Uterus (tissue), 2 donors: ENCODE measurements at regions not wholly inside any gene's neighbourhood (a gene's known extent, or its start where the extent isn't known, plus 50 kb on each side); places are given as distances from the start of the nearest gene placed in this dataset.

Experiments
- POLR2A ChIP-seq, 2 donors: fragments of 450-650 bp; IDR thresholded peaks; one replicate each; pipeline ENCODE4 v1.6.1; 2016; ENCODE audit warnings: antibody characterized with exemption in 2 of 2, mild to moderate bottlenecking in 1 of 2, moderate library complexity in 1 of 2
- TF ChIP-seq, protein P1 (sequence below), 4 experiments: fragments of 200-600 bp in 2 of 4; fragments of 450-650 bp in 2 of 4; sonication (generic) in 2 of 4; IDR thresholded peaks; one replicate each; pipeline ENCODE4 v1.5.1; 2016 to 2019; ENCODE audit warnings: antibody characterized with exemption in 4 of 4, mild to moderate bottlenecking in 2 of 4, moderate library complexity in 1 of 4

DNA sequence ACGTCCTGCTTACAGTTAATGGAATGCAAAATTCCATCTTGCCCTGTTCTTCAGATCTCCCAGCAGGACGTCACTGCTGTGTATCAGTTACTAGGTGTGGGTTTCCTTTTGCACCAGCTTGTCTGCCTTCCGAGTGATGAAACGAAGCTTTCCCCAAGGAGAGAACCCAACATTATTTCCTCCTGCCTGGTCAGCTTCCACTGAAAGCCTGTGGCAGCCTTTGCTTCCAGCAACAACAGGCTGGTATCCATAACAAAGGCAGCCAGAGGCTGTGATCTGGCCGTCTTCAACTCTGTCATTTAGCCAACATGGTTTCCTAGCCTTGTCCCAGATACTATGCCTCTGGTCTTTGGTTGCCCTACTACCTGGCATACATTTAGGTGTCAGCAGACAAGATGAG is 78.9 kb upstream of the HEY2 start:
- TF ChIP-seq, protein P1, sequence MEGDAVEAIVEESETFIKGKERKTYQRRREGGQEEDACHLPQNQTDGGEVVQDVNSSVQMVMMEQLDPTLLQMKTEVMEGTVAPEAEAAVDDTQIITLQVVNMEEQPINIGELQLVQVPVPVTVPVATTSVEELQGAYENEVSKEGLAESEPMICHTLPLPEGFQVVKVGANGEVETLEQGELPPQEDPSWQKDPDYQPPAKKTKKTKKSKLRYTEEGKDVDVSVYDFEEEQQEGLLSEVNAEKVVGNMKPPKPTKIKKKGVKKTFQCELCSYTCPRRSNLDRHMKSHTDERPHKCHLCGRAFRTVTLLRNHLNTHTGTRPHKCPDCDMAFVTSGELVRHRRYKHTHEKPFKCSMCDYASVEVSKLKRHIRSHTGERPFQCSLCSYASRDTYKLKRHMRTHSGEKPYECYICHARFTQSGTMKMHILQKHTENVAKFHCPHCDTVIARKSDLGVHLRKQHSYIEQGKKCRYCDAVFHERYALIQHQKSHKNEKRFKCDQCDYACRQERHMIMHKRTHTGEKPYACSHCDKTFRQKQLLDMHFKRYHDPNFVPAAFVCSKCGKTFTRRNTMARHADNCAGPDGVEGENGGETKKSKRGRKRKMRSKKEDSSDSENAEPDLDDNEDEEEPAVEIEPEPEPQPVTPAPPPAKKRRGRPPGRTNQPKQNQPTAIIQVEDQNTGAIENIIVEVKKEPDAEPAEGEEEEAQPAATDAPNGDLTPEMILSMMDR (IDR thresholded peaks at IDR 0.05), result no peak
- no peak for TF ChIP-seq POLR2A (IDR thresholded peaks at IDR 0.05)
